ENCODE measurements at regions not wholly inside any gene's neighbourhood (a gene's known extent, or its start where the extent isn't known, plus 50 kb on each side); places are given as distances from the start of the nearest gene placed in this dataset.

- 32% methylated on average over 2 of the region's 2 CpGs for WGBS (ENCODE audit: insufficient coverage, insufficient replicate concordance, low lambda C conversion rate, missing lambda C conversion rate)
- Histone ChIP-seq H3K4me2 (ENCODE audit: control insufficient read depth, insufficient read depth) (no peak overlapping the region), H3K79me2 (ENCODE audit: control insufficient read depth, insufficient read depth, low read length) (no peaks in the 10 kb centered on the region), H3K9me3 (replicated peaks; ENCODE audit: control insufficient read depth, insufficient read depth, low read length) (no peaks in the 10 kb centered on the region), H3K27ac (ENCODE audit: control insufficient read depth, insufficient read depth) (no peak overlapping the region), H3K36me3 (ENCODE audit: control insufficient read depth in 2 of 2, insufficient read depth in 2 of 2, low read length in 1 of 2) (no peaks in the 10 kb centered on the region), H3K4me3 (no peak overlapping the region), H3K4me1 (ENCODE audit: control insufficient read depth, insufficient read depth, low read length) (no peaks in the 10 kb centered on the region), H2AFZ (ENCODE audit: control insufficient read depth, low read depth, low read length) (no peak overlapping the region), H3K9ac (ENCODE audit: control insufficient read depth, insufficient read depth, low read length) (no peak overlapping the region), H4K20me1 (ENCODE audit: control insufficient read depth, insufficient read depth) (no peaks in the 10 kb centered on the region), H3K27me3 (replicated peaks in 1 of 2; ENCODE audit: control insufficient read depth in 2 of 2, insufficient read depth in 2 of 2, low read length in 1 of 2) (no peaks in the 10 kb centered on the region)
- CTCF ChIA-PET, result no interaction called here
- intact Hi-C loops (cut with micrococcal nuclease; ENCODE audit: unreplicated experiment), result no loop called here
- in situ Hi-C loops (cut with MboI), result no loop called here
- POLR2A ChIA-PET, result no interaction called here
- BruUV-seq (replicated peaks), result no TSS peak
- SMC1A ChIA-PET (ENCODE audit: uncharacterized antibody, unreplicated experiment), result no interaction called here
- TF ChIP-seq LARP7 (IDR thresholded peaks at IDR 0.05), result no peak
- TF ChIP-seq BCL11A (IDR thresholded peaks at IDR 0.05; ENCODE audit: low read depth, low read length), result no peak
- no peak for TF ChIP-seq SUZ12 (IDR thresholded peaks at IDR 0.05; ENCODE audit: unreplicated experiment)
- no peak for TF ChIP-seq CEBPZ (IDR thresholded peaks at IDR 0.05; ENCODE audit: low read depth, low read length)
- no peak for TF ChIP-seq ZNF592 (IDR thresholded peaks at IDR 0.05)
- RAD21 ChIA-PET (ENCODE audit: unreplicated experiment), result no interaction called here
- ATAC-seq (no peak), FAIRE-seq (no peak), DNase-seq (ENCODE audit: low read depth, low spot score) (no peak)
These were observed 282.7 kb upstream of the SEMA6D start for GRCh38 chr15:47434596-47434995.

Measured in GM12878 (cell line).